Left forelimb (tissue), 1 donor: ENCODE measurements at regions not wholly inside any gene's neighbourhood (a gene's known extent, or its start where the extent isn't known, plus 50 kb on each side); places are given as distances from the start of the nearest gene placed in this dataset.
"Not testable (repeated sequence)": the region's sequence is repeated elsewhere in the genome, so short reads cannot be mapped to it uniquely, and the experiment has no call there.

Source experiments
- DNase-seq: peaks from one replicate; pipeline ENCODE4 v3.0.0-alpha.2; 2018; ENCODE audit warnings: low spot score

DNA sequence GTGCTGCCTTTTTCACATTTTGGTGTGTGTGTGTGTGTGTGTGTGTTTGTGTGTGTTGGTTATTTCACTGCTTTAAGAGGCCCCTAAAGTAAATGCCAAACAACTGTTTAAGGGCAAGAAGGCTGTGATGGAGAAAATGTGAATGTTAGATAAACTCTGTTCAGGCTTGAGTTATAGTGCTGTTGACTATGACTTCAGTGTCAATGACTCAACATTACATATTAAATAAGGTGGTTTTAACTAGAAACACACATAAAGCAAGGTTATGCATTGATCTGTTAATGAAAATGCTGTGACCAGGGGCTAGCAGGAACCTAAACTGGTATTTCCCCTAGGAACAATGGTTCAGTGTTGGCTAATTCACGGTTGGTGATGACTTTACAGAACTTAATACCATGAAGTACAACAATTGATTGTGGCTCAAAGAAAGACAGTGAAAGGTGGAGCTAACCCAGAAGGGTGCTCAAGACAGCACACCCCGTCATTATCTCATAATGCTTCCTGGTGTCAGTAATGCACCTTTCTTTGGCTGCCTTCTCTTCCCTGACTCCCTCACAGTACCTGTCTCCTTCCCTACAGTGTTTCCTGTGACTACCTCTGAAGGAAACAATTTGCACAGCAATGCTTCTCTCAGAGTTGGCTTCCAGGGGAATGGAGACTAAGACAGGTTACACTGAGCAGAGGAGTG, 116.1 kb downstream of the RIN2 start:
- DNase-seq = no peak

DNA sequence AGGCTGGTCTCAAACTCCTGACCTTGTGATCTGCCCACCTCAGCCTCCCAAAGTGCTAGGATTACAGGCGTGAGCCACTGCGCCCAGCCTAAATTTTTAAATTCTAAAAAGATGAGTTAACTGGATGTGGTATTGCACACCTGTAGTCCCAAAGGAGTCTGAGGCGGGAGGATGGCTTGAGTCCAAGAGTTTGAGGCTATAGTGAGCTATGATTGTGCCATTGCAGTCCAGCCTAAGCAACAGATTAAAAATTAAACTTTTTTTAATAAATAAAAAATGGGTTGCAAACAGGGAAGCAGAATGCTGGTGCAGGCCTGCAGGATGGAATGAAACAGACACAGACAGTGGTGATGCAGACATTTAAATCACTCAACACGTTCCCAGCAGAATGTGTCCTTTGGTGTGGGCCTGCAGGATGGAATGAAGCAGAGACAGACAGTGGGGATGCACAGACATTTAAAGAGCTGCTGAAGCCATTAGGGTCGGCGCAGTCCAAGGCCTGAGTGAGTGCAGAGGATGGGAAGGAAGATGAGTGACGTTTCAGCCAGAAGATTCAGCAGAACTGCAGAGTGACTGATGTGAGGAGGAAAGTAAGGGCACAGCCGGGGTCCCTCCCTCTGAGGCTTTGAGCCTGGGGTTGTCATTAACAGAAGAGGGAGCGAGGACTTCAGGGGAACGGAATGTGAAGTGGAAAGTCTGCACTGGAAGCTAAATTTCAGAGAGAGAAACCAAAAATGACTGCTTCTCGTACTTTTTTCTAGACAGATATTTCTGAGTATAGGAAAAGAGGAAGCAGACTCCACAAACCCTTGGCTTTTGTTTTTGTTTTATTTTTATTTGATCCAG, 117.5 kb downstream of the RIN2 start:
- DNase-seq = no peak

GRCh38 chr20:19876828-19877460, 118.9 kb downstream of the RIN2 start:
- no peak for DNase-seq

- not testable (repeated sequence) for DNase-seq
Observed at GRCh38 chr20:19879874-19880255, 121.8 kb downstream of the RIN2 start.

GRCh38 chr20:19880256-19881079, 122.4 kb downstream of the RIN2 start:
- DNase-seq = no peak

GRCh38 chr20:19881080-19881840, 123.2 kb downstream of the RIN2 start:
- DNase-seq = no peak

GRCh38 chr20:19881990-19882389, 123.9 kb downstream of the RIN2 start:
- no peak for DNase-seq

DNA sequence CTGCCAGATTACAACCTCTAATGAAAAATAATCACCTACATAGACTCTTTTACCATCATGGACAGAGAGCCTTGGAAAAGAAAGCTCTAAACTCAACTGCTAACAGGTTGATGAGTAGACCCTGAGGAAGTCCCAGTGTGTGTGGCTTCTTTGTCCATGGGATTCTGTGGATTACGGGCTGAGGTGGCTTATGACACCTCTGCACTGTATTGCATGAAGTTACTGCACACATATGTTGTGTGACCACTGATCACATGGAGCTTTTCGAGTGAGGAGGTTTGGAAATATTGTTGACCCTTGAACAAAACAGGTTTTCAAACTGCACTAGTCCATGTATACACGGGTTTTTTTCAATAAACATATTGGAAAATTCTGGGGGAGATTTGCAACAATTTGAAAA, 124.4 kb downstream of the RIN2 start:
- no peak for DNase-seq

DNA sequence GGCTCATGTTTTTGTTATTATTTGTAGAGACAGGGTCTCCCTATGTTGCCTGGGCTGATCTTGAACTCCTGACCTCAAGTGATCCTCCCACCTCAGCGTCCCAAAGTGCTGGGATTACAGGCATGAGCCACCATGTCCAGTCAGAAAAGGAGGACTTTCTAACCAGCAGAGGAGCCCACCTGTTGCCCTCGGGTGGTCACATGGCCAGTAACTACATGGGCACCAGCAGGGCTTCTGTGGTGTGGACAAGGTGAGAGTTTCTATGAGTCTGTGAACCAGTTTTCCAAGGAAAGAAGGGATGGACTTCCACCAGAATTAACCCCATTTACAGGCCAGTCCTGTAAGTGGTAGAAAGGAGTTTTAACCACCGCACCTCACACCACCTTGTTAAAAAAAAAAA, 125.4 kb downstream of the RIN2 start:
- no peak for DNase-seq

DNA sequence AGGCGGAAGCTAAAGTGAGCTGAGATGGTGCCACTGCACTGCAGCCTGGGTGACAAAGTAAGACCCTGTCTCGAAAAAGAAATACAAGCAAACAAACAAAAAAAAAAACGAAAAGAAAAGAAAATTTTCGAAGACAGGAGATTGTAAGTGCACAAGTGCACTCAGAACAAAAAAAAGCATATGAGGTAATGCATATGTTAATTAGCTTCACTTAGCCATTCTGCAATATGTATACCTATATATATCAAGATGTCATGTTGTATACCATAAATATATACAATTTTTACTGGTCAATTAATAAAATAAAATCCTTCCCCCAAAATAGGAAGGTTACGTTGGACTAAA, 127.5 kb downstream of the RIN2 start:
- DNase-seq = no peak

DNA sequence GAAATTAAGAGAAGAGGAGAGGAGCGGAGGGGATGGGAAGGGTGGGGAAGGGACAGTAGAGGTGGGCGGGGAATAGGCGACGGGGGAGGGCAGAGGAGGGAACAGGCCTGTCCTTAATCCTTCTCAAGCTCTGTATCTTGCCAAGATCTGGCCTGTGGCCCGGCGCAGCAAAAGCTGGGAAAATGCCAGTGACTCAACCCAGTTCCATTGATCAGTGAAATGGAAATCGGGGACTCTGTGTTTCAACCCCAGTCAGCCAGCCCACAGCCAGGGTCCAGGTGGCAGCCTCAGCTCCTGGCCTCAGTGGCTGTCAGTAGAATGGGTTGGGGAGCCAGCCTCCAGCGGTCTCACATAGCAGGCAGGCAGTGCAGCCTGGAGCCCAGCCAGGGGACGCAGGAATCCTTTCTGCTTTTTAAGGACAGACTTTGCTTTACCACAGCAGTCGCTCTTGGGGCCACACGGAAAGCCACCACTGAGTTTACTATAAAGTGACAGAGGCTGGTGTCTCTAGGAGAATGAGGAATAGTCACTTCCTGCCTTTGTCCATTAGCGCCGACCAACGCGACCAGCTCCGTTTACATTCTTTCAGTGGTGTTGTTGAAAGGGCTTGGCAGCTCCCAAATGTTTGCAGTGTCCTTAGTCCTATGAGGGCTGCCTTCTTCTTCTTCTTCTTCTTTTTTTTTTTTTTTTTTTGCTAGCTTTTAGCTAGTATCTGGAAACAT, 128.0 kb downstream of the RIN2 start:
- DNase-seq = peak; percentile 67

- no peak for DNase-seq
Observed at GRCh38 chr20:19886661-19887288, 128.7 kb downstream of the RIN2 start.

GRCh38 chr20:19887556-19888268, 129.4 kb upstream of the NAA20 start:
- no peak for DNase-seq

DNA sequence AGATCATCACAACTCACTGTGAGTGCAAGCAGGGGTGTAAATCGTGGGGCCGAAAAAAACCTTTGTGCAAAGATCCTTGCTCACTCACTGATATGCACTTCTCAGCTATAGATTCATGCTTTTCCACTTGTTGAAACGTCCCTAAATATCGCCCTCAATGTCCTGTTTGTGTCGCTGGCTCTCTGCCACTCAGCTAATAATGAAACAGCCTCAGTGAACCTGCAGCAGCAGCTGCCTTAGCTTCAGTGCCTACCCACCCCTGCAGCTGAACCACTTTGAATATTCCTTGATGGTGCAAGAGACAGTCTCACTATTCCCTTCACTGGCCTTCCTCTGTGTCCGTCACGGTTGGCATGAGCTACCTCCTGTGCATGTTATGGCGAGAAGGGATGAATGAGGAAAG, 128.9 kb upstream of the NAA20 start:
- DNase-seq = no peak

DNA sequence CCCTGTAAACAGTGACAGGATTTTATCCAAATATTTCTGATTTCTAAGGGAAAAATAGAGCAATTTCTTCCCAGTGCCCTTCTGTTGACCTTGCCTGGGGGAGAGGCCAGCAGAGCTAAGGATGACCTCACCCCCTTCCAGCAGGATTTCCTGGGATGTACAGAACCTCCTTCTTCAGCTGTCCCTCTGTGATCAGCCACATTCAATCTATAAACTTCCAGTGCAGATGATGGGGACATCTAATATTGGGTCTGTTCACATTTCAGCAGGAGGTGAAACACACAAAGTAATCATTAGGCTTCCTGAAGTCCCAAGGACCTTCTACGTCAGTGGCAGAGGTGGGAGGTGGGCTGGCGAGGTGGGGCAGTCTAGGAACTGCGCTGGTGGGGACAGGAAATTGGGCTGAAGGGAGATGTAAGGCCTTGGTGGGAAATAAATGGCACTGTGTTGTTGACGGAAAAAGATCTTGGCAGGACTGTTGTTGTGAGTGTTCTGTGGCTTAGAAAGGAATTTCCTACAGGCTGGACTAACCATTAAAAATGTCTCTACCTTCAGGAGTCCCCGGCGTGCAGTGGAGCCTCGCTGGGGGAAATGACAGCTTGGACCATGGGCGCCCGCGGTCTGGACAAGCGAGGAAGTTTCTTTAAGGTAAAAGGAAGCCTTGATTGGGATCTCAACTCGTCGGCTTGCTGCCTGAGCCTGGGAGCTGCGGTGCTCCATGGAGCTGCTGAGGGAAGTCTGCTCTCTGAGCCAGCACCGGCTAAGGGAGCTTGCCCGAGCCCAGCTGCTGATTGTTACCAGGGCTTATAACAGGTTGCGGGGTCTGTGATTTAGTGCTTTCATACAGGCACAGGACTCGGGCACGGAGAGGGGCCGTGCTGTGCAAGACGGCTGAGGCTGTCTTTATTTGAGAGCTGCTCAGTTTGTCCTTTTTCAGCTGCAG, 127.9 kb upstream of the NAA20 start:
- peak; percentile 83 for DNase-seq

DNA sequence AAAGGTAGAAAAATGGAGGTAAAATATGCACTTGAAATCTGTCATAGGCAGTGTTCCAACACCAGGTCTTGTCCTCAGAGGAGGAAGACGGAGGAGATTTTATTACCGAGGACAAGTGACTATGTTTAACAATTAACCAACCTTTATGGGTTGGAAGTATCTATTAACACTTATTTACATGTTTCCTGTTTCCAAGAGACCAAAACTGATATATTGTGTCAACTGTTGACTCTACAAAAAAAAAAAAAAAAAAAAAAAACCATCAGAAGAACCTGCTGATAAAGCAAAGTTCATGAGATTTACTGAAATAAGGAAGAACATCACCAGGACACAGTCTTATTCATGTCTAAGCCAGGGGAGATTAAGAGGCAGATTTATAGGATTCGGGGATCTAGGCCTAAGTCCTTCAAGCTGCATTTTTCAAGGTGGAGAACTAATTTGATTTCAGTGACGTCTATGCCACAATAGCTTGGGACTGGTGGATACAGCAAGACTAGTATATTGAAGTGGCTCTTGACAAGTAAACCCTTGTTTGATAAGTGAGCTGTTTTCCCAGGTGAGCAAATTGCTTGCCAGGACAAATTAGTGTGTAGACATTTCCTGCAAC, 126.6 kb upstream of the NAA20 start:
- DNase-seq = no peak

- no peak for DNase-seq
Observed at GRCh38 chr20:19893356-19893755, 123.8 kb upstream of the NAA20 start.

DNA sequence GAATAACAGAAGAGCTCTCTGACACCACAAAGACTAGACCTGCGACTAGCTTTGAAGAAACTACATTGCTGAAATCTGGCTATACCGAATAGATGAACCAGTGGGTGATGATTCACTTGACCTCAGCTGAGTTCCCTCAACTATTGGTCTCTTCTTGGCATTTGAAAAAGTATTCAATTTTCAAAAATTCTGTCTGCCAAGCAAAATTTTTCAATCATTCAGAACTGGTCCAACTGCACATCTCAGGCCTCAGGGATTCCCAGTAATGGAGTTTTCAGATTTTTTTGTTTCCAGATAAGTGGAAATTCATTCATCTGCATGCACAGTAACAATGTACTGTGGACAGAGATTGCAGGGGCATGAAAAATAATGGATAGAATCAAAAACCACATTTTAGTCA, 121.4 kb upstream of the NAA20 start:
- DNase-seq = no peak
